ENCODE measurements at regions not wholly inside any gene's neighbourhood (a gene's known extent, or its start where the extent isn't known, plus 50 kb on each side); places are given as distances from the start of the nearest gene placed in this dataset.

- Histone ChIP-seq H3K36me3 (no peaks in the 10 kb centered on the region), H3K4me3 (no peak overlapping the region), H3K27me3 (no peaks in the 10 kb centered on the region), H3K4me1 (peaks cover 0 to 12% of the 10 kb centered on the region in 2 donors), H3K27ac (no peak overlapping the region), H3K9me3 (no peaks in the 10 kb centered on the region)
- TF ChIP-seq, protein P1, sequence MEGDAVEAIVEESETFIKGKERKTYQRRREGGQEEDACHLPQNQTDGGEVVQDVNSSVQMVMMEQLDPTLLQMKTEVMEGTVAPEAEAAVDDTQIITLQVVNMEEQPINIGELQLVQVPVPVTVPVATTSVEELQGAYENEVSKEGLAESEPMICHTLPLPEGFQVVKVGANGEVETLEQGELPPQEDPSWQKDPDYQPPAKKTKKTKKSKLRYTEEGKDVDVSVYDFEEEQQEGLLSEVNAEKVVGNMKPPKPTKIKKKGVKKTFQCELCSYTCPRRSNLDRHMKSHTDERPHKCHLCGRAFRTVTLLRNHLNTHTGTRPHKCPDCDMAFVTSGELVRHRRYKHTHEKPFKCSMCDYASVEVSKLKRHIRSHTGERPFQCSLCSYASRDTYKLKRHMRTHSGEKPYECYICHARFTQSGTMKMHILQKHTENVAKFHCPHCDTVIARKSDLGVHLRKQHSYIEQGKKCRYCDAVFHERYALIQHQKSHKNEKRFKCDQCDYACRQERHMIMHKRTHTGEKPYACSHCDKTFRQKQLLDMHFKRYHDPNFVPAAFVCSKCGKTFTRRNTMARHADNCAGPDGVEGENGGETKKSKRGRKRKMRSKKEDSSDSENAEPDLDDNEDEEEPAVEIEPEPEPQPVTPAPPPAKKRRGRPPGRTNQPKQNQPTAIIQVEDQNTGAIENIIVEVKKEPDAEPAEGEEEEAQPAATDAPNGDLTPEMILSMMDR (IDR thresholded peaks at IDR 0.05): no peak
- no peak for DNase-seq (ENCODE audit: low spot score)
These were observed 287.4 kb downstream of the HAPSTR1 start for GRCh38 chr16:9378876-9379275.

DNA sequence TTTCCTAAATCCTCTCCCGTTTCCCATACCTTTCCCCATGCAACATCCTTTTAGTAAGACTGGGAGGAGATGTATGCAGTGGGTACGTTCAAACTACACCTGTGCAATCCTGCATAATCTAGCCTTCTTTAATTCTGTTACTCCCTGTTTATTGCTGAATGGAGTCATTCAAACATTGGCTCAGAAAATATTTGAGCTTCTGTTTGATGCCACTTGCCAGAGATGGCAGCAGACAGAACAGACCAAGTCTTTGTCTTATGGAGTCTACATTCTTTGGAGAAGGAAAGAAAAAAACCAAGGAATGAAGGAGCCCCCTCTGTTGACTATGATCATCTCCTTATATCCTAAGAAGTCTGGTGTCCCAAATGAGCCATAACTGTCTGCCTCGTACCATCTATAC, 288.8 kb downstream of the HAPSTR1 start:
- DNase-seq (ENCODE audit: low spot score): no peak

GRCh38 chr16:9381399-9381798, 290.0 kb downstream of the HAPSTR1 start:
- TF ChIP-seq, protein P1 (IDR thresholded peaks at IDR 0.05): no peak
- H3K4me3 ChIP-seq: no peak overlapping the region
- no peaks in the 10 kb centered on the region for H3K27me3 ChIP-seq
- peaks cover 0 to 9% of the 10 kb centered on the region in 2 donors for H3K4me1 ChIP-seq
- DNase-seq (ENCODE audit: low spot score): no peak
- H3K36me3 ChIP-seq: no peaks in the 10 kb centered on the region
- no peaks in the 10 kb centered on the region for H3K9me3 ChIP-seq
- no peak overlapping the region for H3K27ac ChIP-seq

More for the DNA sequence above, 288.8 kb downstream of the HAPSTR1 start:
- Histone ChIP-seq H3K27ac (no peak overlapping the region), H3K9me3 (no peaks in the 10 kb centered on the region), H3K4me3 (no peak overlapping the region), H3K4me1 (peaks cover 0 to 9% of the 10 kb centered on the region in 2 donors), H3K36me3 (no peaks in the 10 kb centered on the region), H3K27me3 (no peaks in the 10 kb centered on the region)
- TF ChIP-seq, protein P1 (IDR thresholded peaks at IDR 0.05): no peak

DNA sequence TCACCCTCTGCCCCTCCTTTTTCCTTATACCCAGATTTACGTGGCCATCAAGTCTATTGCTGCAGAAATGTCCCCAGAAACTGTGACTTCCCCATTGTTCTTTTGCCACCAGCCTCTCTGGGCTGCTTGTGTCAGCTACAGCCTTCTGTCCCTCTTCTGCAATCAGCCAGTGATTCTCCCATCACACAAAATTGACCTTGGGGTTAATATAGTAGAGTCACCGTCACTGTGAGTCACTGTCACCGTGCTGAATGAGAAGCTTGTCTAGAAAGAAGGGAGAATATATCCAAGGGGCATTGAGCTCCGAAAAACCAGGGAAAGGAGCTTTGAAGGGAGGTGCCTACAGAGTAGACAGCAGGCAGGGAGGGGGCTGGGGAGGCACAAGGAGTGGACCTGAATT, 290.5 kb downstream of the HAPSTR1 start:
- H3K4me3 ChIP-seq: no peak overlapping the region
- no peaks in the 10 kb centered on the region for H3K27me3 ChIP-seq
- no peaks in the 10 kb centered on the region for H3K36me3 ChIP-seq
- peaks cover 0 to 9% of the 10 kb centered on the region in 2 donors for H3K4me1 ChIP-seq
- DNase-seq (ENCODE audit: low spot score): no peak
- H3K9me3 ChIP-seq: no peaks in the 10 kb centered on the region
- no peak overlapping the region for H3K27ac ChIP-seq
- TF ChIP-seq, protein P1 (IDR thresholded peaks at IDR 0.05): no peak

DNA sequence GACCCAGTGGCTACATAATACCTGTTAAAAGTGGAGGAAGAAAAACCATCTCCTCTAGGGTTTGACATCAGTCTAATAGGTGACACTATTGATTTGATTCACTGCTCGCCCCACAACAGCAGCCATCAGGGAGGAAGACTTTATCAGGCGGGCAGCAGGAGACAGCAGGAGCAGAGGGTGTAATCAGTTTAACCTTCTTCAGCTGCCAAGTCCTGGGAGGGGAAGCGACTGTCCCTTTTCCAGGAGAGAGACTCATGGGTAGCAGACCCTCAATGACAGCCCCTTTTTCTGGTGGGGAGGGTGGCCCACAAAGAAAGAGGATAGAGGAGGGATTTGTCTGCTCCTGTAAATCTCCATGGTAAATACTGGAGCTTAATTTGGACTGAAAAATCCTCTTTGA, 291.8 kb downstream of the HAPSTR1 start:
- TF ChIP-seq, protein P1 (IDR thresholded peaks at IDR 0.05): no peak
- Histone ChIP-seq H3K9me3 (peaks cover 0 to 6% of the 10 kb centered on the region in 2 donors), H3K27me3 (no peaks in the 10 kb centered on the region), H3K27ac (no peak overlapping the region), H3K4me3 (no peak overlapping the region), H3K36me3 (no peaks in the 10 kb centered on the region), H3K4me1 (peaks cover 0 to 5% of the 10 kb centered on the region in 2 donors)
- no peak for DNase-seq (ENCODE audit: low spot score)

DNA sequence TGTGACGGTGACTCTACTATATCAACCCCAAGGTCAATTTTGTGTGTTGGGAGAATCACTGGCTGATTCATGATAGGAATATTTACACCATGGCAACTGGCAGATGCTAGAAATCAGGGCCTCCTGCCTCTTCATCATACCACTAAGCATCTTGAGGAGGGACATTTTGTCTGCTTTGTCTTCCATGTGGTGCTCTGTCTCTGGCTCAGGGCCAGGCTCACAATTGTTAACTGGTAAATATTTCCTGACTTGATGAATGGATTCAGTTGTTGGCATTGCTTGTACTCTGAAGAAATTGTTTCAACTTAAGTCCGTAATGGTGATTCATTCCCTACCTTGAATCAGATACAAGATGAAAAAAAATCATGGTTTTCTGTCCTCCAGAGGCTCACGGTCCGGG, 292.7 kb downstream of the HAPSTR1 start:
- Histone ChIP-seq H3K27ac (no peak overlapping the region), H3K9me3 (peaks cover 0 to 6% of the 10 kb centered on the region in 2 donors), H3K36me3 (no peaks in the 10 kb centered on the region), H3K4me3 (no peak overlapping the region), H3K27me3 (no peaks in the 10 kb centered on the region), H3K4me1 (no peaks in the 10 kb centered on the region)
- no peak for DNase-seq (ENCODE audit: low spot score)
- TF ChIP-seq, protein P1 (IDR thresholded peaks at IDR 0.05): no peak

All from right atrium auricular region (tissue), 2 donors.